ENCODE measurements at regions not wholly inside any gene's neighbourhood (a gene's known extent, or its start where the extent isn't known, plus 50 kb on each side); places are given as distances from the start of the nearest gene placed in this dataset.

GRCh38 chr4:100876546-100876945, 358.7 kb upstream of the EMCN start:
- no peaks in the 10 kb centered on the region for H3K36me3 ChIP-seq (replicated peaks; ENCODE audit: insufficient read depth, low read depth)
- no peak overlapping the region for H3K27ac ChIP-seq
- no peak for DNase-seq (ENCODE audit: low spot score)
- no peaks in the 10 kb centered on the region for H3K27me3 ChIP-seq
- TF ChIP-seq EZH2phosphoT487 (IDR thresholded peaks at IDR 0.05; ENCODE audit: low read depth, severe bottlenecking, unreplicated experiment): no peak
- TF ChIP-seq EZH2 (IDR thresholded peaks at IDR 0.05; ENCODE audit: borderline replicate concordance): no peak
- TF ChIP-seq CTCF (IDR thresholded peaks at IDR 0.05; ENCODE audit: poor library complexity): no peak
- no peak overlapping the region for H2AFZ ChIP-seq
- no peaks in the 10 kb centered on the region for H3K9me2 ChIP-seq (replicated peaks; ENCODE audit: insufficient read depth)
- no peak overlapping the region for H3K4me2 ChIP-seq
- H3K4me3 ChIP-seq: no peak overlapping the region
- no peaks in the 10 kb centered on the region for H3K4me1 ChIP-seq (ENCODE audit: insufficient read depth)
- no peaks in the 10 kb centered on the region for H4K20me1 ChIP-seq (ENCODE audit: insufficient read depth, poor library complexity, severe bottlenecking)
- H3K79me2 ChIP-seq: no peaks in the 10 kb centered on the region
- H3K9me3 ChIP-seq (ENCODE audit: low read depth): no peaks in the 10 kb centered on the region

DNA sequence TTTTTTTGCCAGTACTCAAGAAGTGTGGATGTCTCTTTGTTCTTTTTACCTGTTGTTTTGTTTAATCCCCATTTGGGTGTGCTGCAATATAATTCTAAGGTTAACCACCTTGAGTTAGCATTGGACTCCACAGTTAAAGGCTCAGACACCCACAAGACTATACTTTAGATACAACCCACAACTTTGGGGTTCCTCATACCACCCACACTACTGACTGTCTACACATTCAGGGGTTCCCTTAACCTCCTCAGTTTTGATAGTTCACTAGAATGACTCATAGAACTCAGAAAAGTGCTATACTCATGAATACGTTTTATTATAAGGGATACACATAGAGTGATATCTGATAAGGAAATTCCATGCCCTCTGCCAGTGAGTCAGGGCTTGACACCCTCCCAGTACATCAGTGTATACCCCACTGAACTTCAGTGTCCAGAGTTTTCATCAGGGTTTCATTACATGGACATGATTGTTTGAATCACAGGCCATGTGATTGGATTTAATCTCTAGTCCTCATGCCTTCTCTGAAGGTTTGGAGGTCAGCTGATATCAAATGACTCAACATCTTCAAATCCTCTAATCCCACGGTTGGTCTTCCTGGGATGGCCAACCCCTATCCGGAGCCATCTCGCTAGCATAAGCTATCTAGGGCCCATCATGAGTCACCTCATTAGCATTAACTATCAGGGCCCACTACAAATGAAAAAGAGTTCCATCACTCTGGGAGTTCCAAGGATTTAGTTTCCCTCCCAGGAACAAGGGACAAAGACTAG, 357.7 kb upstream of the EMCN start:
- Histone ChIP-seq H3K4me1 (ENCODE audit: insufficient read depth) (no peaks in the 10 kb centered on the region), H3K4me3 (no peak overlapping the region), H3K27ac (no peak overlapping the region), H3K9me3 (ENCODE audit: low read depth) (no peaks in the 10 kb centered on the region), H2AFZ (no peak overlapping the region), H4K20me1 (ENCODE audit: insufficient read depth, poor library complexity, severe bottlenecking) (no peaks in the 10 kb centered on the region), H3K4me2 (no peak overlapping the region), H3K36me3 (replicated peaks; ENCODE audit: insufficient read depth, low read depth) (no peaks in the 10 kb centered on the region), H3K9me2 (replicated peaks; ENCODE audit: insufficient read depth) (no peaks in the 10 kb centered on the region), H3K79me2 (no peaks in the 10 kb centered on the region), H3K27me3 (no peaks in the 10 kb centered on the region)
- no peak for DNase-seq (ENCODE audit: low spot score)
- 86% methylated on average over 4 of the region's 4 CpGs for WGBS (ENCODE audit: low lambda C conversion rate, missing lambda C conversion rate)
- TF ChIP-seq EZH2phosphoT487 (IDR thresholded peaks at IDR 0.05; ENCODE audit: low read depth, severe bottlenecking, unreplicated experiment): no peak
- TF ChIP-seq EZH2 (IDR thresholded peaks at IDR 0.05; ENCODE audit: borderline replicate concordance): no peak
- TF ChIP-seq CTCF (IDR thresholded peaks at IDR 0.05; ENCODE audit: poor library complexity): no peak

DNA sequence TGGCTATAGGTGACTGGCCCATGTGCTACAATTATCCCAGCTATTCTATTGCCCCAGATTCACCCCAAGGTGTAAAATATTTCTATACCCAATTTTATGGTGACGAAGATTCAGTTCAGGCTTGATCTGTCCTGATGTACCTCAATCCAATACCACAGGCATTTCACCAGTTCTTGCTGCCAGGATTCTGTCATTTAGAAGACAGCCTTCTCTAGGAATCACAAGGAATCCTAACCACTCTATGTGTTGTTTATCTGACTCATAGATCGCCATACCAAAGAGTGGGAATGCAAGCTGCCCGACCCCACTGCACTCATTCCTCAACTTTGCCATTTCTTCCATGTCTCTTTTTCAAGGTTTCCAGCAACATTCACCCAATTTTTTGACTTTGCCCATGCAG, 355.0 kb upstream of the EMCN start:
- Histone ChIP-seq H3K9me3 (ENCODE audit: low read depth) (no peaks in the 10 kb centered on the region), H3K27me3 (no peaks in the 10 kb centered on the region), H3K9me2 (replicated peaks; ENCODE audit: insufficient read depth) (no peaks in the 10 kb centered on the region), H3K79me2 (no peaks in the 10 kb centered on the region), H3K27ac (no peak overlapping the region), H4K20me1 (ENCODE audit: insufficient read depth, poor library complexity, severe bottlenecking) (no peaks in the 10 kb centered on the region), H3K4me3 (no peak overlapping the region), H3K36me3 (replicated peaks; ENCODE audit: insufficient read depth, low read depth) (no peaks in the 10 kb centered on the region), H2AFZ (no peak overlapping the region), H3K4me2 (no peak overlapping the region), H3K4me1 (ENCODE audit: insufficient read depth) (no peaks in the 10 kb centered on the region)
- WGBS (ENCODE audit: low lambda C conversion rate, missing lambda C conversion rate): 97% methylated on average over 3 of the region's 3 CpGs
- TF ChIP-seq CTCF (IDR thresholded peaks at IDR 0.05; ENCODE audit: poor library complexity) (no peak), EZH2phosphoT487 (IDR thresholded peaks at IDR 0.05; ENCODE audit: low read depth, severe bottlenecking, unreplicated experiment) (no peak), EZH2 (IDR thresholded peaks at IDR 0.05; ENCODE audit: borderline replicate concordance) (no peak)
- no peak for DNase-seq (ENCODE audit: low spot score)
